Endothelial cell of hepatic sinusoid (primary cell): ENCODE measurements at regions not wholly inside any gene's neighbourhood (a gene's known extent, or its start where the extent isn't known, plus 50 kb on each side); places are given as distances from the start of the nearest gene placed in this dataset.

ENCODE experiments used
- in situ Hi-C: cut with HindIII; loops from 2 replicates; pipeline ENCODE4 v1.10.0; 2017; ENCODE audit warnings: low sequenced_read_pairs

GRCh38 chr2:82875858-82876257, 1583.2 kb downstream of the SUCLG1 start:
- in situ Hi-C loops = no loop called here

DNA sequence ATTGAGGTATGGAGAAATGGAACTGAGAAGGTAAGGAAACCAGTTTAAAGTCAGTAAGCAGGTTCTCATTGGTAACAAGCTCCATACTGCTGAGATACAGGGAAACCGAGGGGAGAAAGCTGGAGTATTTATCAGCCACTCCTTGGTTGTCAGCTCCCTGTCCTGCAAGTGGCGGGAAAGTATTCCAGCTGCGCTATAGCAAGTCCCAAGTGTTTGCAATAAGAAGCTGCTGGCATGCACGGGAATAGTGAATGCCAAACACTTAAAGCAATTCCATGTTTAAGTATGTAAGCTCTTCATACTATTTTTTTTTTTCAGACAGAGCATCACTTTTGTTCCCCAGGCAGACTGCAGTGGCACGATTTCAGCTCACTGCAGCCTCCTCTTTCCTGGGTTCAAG, 1601.1 kb downstream of the SUCLG1 start:
- in situ Hi-C loops = no loop called here

GRCh38 chr2:82853299-82853698, 1605.8 kb downstream of the SUCLG1 start:
- in situ Hi-C loops = no loop called here

GRCh38 chr2:82852787-82853186, 1606.3 kb downstream of the SUCLG1 start:
- in situ Hi-C loops = no loop called here

- in situ Hi-C loops = no loop called here
These were observed 1610.8 kb downstream of the SUCLG1 start for GRCh38 chr2:82848285-82848684.

DNA sequence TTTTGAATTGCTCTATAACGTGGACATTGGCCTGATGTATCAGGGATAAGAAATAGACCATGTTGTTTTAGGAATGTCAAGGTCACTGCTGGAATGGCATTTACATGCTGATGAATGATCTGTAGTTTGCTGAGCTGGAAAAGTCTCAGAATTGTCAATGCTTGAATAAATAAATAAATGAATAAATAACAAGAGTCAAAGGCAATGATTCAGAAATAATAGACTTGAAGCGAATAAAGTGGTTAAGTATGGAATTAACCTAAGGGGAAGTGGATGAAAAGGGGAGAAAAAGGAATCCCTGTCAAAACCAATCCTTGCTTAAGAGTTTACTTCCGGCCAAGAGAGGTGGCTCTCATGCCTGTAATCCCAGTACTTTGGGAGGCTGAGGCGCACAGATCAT, 1620.0 kb downstream of the SUCLG1 start:
- in situ Hi-C loops = no loop called here

GRCh38 chr2:82837588-82838304, 1621.3 kb downstream of the SUCLG1 start:
- in situ Hi-C loops = no loop called here

DNA sequence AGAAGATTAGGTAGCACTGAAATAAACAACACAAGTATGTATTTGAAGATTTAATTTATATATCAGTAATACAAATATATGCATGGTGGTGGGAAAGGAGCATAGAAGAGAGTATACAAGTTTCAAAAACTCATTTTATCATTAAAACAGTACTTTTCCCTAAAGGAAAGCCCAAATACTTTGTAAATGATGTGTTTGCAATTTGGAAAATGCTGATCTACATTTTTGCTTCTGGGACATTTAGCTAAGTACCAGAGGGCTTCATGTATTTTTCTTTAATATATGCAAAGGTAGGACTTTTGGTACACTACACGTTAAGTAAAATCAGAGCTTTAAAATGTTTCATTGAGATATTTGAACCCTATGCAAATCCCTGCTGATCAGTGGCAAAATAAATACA, 1624.2 kb downstream of the SUCLG1 start:
- in situ Hi-C loops = no loop called here

DNA sequence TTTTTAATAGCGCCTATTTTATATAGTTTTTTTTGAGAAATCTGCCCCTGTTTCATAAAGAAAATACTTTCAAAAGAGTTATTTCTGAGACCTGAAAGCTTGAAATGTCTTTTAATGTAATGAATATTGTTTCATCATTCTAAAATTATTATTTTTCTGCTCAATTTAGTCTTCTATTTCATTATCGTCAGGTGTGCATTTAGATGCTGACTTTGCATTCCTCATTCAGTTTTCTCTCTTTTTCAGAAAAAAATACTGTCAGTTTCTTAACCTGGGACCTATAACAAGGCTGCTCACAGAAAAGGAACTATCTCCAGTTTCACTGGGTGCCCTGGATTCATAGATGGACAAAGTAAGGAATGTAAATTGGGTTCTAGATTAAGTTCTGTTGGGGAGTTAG, 1631.7 kb downstream of the SUCLG1 start:
- in situ Hi-C loops = no loop called here

DNA sequence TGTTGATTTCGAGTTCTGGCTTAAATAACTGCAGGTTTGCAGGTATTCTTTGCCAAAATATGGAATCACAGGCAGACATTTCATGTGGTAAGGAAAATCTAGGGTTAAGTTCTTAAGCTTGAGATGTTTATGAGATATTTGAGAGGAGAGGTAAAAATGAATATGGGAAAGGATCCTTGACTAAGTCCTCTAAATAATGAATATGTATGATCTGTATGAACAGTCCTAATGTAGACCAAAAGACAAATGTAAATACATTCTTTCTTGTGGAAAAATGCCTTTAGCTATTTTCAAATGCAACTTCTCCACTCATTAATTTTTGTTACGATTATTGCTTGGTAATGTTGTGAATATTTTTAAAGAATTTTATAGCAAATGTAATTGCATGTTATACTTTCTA, 1632.6 kb downstream of the SUCLG1 start:
- in situ Hi-C loops = no loop called here

DNA sequence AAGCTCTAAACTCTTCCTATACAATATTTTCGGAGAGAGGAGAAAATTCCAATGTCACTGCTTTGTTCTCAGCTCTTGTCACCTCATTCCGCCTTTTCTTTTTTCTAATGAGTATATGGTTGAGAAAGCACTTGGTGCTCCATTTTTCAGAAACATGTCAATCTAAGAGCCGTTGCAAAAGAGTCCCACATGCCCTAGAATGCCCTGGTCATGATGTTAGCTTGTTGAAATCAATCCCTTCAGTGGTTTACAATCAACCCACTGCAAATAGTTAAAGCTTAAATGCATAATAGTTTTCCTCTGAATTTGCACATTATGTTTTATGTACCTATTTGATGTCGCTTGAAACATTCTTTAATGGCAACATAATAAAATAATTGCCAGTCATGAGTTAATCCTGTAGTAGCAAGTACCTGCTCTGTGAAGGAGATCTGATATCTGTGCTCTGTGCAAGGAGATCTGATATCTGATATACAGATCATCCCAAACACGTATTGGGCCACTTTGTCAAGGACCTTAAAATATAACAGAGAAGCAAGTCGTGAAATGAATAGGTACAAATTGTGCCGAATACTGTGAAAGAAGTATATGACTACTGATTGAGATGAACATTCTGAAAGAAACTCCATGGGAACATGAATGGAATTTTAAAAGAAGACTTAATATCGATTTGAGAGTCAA, 1633.5 kb downstream of the SUCLG1 start:
- in situ Hi-C loops = no loop called here

DNA sequence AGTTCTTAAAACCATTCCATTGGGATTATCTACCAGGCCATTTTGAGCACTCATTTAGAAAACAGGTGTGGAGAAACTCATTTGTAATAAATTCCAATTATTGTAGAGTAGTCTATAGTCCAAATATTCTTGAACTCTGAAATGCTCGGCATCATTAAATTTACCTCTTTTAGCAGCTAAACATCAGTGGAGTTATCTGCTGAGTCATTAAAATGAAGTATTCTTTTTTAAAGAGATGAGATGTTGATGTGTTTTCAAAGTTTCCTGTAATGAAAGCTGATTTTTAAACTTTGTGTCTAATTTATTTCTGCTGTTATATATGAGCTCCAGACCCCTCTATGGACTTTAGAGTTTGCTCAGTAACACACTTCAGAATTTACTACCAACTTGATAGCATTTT, 1635.2 kb downstream of the SUCLG1 start:
- in situ Hi-C loops = no loop called here

- in situ Hi-C loops = no loop called here
These were observed 1639.1 kb downstream of the SUCLG1 start for GRCh38 chr2:82819951-82820350.

DNA sequence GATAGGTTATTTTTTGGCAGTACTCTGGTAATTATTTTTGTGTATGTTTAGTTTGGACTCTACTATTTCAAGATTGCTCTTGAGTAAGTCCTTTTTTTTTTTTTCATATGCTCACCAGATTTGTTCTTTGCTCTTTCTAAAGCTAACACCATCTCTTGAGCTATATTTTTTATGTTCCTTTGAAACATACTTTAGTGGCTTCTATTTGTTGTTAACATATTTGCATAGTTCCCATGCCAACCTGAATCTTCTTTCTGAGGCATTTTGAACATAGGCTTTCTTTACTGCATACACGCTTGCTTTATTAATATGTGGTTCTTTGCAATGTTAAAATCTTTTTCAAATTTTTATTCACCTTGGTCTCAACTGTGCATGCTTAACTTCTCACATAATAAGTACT, 1644.9 kb downstream of the SUCLG1 start:
- in situ Hi-C loops = no loop called here

DNA sequence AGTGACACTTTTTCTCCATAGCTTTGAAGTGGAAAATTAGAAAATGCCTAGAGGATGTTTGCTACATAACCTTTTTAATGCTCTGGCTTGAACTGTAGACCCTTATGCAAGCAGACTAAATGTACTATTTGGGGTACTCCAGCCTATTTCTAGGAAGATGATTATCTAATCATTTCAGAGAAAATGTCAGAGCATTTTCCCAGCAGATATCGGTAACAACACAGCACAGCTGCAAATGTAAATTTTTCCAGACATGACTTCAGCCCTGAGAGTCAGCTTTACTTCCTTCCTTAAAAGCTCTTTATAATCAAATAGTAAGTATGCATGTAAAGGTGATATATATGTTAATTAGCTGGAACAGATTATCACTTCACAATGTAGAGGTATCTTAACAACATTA, 1647.1 kb downstream of the SUCLG1 start:
- in situ Hi-C loops = no loop called here

DNA sequence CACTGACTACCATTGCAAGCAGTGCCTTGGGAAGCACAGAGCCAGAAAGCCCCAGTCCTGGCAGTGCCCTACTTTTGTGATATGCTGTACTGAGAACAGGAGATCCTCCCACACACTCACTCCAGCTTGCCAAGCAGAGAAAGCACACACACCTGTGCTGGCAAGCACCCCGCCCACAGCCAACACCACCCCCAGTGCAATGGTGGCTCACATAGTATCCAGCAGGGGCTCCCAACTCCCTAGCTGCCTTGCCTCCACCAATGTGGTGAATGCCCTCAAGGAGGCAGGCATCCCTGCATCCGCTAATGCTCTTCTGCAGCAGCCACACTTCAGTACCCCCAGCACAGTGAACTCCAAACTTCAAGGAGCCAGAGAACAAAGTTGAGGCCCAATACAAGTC, 1655.8 kb downstream of the SUCLG1 start:
- in situ Hi-C loops = no loop called here

DNA sequence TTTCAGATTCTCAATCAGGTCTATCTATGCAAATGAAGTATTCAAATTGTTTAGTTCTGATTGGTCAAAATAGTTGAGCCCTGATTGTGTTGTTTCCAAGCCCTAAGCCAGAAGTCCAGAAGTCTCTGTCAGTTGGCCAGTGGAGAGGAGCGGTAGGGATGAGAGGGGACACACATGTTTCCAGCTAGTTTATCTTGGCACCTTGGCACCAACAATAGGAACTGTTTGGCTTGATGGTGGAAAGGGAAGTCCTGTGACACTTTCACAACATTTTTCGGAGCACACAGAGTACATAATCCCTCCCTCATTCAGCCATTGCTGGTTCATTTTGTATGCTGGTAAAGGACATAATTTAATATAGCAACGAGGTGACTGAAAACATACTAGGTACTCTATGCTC, 1661.6 kb downstream of the SUCLG1 start:
- in situ Hi-C loops = no loop called here

DNA sequence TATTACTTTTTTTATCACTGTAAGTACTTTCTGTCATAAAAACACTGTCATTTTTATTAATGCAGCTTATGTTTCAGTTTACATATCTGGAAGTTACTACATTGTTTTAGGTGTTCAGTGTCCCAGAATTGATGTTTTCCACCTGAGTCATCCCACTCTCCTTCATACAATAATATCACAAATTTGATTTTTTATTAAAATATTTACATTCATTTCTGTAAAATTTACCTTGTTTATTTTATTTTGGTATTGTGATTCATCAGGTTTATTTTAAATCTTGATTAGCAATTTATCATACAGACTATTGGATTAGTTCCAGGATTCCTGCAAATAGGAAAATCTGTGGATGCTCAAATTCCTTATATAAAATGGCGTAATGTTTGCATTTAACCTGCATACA, 1662.9 kb downstream of the SUCLG1 start:
- in situ Hi-C loops = no loop called here

DNA sequence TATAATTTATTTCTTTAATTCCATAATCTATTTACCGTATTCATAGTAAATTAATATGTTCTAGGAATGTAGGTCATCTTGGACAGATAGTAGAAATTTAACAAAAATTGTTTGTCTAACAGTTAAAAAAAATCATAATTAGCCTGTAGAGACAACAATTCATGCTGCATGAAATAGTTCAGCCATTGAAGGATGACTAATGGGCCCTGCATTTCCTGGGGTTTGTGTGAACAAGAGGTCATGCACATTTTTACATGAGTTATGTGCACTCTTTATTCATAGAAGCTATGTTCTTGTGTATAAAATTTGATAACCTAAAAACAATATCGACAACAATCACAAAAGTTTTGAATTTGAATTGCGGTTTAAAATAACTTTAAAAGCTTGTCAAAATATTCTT, 1663.6 kb downstream of the SUCLG1 start:
- in situ Hi-C loops = no loop called here

GRCh38 chr2:82793711-82794435, 1665.2 kb downstream of the SUCLG1 start:
- in situ Hi-C loops = no loop called here

- in situ Hi-C loops = no loop called here
These were observed 1666.8 kb downstream of the SUCLG1 start for GRCh38 chr2:82792316-82792715.
